ENCODE measurements at regions not wholly inside any gene's neighbourhood (a gene's known extent, or its start where the extent isn't known, plus 50 kb on each side); places are given as distances from the start of the nearest gene placed in this dataset.

DNA sequence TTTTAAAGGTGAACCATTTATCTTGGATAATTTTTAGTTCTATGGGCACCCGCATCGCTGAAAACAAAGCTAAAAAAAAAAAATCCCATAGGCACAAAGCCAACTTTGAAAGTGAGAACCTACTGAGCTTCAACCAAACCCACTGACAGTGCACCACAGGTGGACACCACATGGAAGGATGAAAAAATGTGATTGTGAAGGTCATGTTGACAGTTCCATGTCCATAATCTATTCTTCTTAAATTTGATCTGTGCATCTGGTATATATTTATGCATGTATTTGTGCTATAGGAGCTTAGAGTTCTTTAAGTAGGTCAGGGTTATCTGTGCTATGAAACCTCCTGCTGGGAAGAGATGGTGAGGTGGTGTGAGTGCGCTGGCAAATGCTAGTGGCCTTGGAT lies 374.3 kb downstream of the SPRY1 start:
- no peak for DNase-seq

GRCh38 chr4:123776267-123776666 lies 379.7 kb downstream of the SPRY1 start:
- DNase-seq: no peak

DNA sequence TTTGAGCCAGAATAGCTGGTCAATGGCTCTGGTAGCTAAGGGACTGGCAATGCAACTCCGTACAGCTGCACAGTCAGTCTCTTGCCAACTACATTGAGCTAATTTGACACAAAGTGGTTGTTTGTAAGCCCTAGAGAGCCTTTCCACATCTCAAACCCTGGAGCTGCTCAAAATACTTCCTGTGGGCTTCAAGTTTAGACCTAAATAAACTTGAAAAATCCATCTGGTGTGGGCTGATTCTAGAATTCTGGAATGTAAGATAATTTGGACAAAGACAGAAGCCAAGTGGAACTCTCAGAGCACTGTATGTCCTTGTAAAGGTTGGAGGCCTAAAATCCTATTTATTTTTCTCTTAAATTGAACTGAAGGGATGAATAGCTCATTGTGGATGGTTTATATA lies 380.8 kb downstream of the SPRY1 start:
- no peak for DNase-seq

DNA sequence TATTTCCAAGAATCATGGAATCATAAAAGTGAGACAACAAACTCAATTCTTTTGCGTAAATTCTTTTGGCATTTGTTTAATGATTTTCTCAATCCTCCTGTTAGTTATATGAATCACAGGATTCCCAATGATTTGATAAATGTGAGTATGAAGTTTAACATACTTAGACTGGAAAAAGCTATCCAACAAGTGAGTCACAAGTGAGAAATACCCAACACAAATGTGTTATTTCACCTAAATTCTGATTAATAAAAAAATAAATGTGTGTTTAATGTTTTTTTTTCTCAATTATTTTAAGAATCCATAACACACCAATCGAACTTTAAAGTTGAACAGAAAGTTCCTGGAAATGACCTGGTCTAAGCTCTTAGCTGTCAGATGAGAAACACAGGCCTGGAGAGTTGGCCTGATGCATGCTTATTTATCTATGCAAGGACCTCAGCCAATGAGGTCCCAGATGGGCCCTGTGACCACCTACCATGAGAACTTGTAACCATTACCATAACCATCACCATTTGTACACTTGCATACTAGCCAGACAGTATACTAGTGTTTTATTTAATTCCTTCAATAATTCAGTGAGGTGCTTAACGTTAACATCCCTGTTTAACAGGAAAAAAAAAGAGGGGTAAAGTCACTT lies 386.7 kb downstream of the SPRY1 start:
- DNase-seq: no peak

DNA sequence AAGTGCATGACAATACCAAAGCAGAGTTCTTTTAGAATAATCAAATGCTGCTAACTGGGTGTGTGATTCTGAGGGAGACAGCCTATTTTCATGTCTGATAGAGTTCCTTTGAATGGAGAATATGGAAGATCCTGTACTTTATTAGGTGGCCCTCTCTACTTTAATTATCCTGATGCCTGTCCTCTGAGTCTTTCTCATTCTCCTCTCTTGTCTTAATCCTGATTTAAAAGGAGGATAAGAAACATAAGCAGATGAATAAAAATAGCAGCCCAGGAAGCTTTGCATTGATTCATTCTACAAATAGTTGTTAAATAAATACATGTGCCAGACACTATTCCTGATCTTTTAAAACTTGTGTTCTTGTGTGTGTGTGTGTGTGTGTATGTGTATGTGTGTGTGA lies 387.3 kb downstream of the SPRY1 start:
- DNase-seq: no peak

GRCh38 chr4:123784626-123785025 lies 388.0 kb downstream of the SPRY1 start:
- DNase-seq: no peak

DNA sequence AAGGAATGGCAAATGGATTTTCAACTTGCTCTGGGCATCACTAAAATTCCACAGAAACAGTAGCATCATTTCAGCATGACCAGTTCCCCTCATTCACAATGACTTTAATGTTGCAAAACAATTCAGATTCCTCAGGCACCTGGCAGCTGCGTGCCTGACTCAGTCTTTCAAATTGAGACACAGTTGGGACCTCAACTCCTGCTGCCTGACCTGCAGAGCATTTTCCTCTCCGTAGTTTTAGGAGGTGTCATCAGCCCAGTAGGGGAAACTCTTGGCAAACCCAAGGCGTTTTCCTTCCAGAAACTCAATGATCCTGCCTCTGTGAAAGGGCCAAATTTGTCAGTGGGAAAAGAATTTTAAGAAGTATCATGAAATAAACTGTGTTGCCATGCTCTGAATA lies 388.9 kb downstream of the SPRY1 start:
- no peak for DNase-seq

GRCh38 chr4:123786163-123786915 lies 389.7 kb downstream of the SPRY1 start:
- DNase-seq: no peak

DNA sequence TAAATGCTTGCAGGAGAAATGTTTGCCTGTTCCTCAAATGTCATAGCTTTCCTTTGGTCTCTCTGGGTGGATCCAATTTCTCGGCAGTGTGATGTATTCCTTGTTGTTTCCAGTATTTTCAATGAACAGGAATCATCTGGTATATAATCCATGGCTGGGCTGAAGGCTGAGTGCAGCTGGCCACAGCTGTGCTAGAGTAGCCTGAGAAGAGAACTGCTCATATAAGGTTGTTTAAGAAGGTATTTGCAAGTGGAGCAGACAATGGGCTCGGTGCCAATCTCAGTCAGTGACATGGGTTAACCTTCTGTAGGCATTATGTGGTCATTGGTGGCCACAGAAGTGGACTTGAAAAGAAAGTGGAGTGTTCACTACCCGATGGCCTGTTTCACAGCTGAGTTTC lies 390.3 kb downstream of the SPRY1 start:
- no peak for DNase-seq

GRCh38 chr4:123787512-123788080 lies 391.0 kb downstream of the SPRY1 start:
- DNase-seq: no peak

GRCh38 chr4:123788577-123788976 lies 392.0 kb downstream of the SPRY1 start:
- no peak for DNase-seq

- no peak for DNase-seq
These were observed 394.1 kb downstream of the SPRY1 start for GRCh38 chr4:123790681-123791080.

DNA sequence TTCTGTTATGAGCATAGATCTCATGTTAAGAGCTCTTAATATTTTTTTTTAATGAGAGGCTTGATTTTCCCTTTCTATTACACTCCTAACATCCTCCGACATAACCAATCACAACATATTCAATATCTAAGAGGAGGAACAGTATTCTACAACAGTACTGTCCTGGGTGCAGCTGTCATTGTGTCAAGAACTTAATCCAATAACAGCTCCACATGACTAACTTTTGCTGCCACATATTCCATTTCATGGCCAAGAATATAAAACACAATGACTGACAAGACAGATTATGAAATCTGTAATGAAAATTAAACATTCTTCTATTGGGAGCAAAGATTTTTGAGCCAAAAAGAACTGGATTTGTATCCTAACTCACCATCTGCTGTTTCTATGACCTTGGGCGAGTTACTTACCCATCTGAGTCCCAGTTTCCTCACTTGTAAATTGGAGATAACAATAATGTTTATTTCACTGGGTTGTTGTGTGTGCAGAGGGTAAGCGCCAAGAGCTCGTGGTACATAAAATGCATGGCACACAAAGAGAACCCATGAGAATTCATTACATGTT lies 405.6 kb downstream of the SPRY1 start:
- no peak for DNase-seq

GRCh38 chr4:123802933-123803332 lies 406.3 kb downstream of the SPRY1 start:
- no peak for DNase-seq

DNA sequence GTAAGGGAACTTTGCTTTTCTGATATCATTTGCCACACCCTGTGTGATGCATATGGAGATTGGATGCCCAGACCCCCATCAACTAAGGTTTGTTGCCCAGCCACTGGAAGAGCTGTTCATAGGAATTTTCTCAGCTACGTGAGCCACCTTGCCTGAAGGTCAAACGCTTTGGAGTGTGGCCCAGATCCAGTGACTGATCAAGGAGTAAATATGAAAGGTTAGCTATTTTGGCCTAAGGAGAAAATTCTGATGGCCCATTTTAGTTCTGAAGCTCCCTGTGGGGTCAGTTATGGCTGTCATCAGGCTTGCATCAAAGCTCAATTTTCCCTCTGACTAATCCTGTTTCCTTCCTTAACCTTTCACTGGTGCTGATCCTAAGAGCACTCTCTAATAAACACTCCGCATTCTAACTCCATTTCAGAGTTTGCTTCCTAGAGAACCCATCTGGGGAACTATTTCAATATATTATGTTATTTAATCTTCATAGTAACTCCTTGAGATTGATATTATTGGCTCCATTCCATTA lies 407.7 kb downstream of the SPRY1 start:
- no peak for DNase-seq

DNA sequence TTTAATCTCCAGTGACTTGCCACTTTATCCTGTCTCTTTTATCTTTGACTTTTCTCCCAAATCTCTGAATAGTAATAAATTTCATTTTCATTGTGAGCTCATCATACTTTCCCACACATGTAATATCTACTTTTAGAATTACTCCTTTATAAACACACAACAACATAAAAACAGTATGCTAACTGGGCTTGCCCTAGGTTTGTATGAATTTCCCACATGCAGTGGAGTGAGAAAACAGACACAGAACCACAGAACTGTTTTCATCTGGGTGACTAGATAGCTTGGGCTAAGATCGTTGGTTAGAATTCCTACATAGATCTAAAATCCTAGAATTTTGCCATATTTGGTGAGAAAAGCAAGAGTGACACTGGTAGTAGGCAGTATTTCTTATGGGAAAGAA lies 409.5 kb downstream of the SPRY1 start:
- DNase-seq: no peak

- DNase-seq: no peak
These were observed 410.6 kb downstream of the SPRY1 start for GRCh38 chr4:123807187-123807586.

DNA sequence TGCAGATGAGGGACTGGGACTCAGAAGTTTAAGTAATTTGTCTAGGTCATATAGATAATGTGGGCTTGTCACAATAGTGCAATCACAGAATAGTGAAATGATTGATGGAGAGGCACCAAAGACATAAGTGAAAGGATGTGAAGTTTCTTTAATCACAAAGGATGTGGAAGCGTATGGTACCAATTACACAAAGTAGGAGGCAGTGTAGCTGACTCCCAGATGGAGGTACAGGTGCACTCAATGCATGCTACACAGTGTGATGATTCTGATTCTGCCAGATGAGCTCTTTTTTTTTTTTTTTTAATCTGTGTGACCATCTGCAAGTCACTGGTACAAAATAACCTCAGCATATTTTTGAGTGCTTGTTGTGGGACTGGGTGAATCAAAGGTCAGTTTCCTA lies 411.3 kb downstream of the SPRY1 start:
- DNase-seq: no peak

DNA sequence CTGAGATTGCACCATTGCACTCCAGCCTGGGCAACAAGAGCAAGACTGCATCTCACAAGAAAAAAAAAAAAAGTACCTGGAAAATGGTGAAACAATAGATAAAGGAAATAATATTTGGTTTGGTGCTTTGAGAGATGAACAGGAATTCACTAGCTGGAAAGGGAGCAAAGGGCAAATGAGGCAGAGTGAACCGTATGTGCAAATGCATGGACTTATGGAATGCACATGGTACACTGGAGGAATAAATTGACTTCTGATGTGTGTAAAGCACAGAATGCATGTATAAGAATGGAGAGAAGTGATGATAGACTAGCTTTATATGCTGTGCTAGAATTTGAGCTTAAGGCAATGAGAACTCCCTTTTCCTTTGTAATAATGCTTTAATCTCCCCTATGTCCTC lies 413.3 kb downstream of the SPRY1 start:
- no peak for DNase-seq

DNA sequence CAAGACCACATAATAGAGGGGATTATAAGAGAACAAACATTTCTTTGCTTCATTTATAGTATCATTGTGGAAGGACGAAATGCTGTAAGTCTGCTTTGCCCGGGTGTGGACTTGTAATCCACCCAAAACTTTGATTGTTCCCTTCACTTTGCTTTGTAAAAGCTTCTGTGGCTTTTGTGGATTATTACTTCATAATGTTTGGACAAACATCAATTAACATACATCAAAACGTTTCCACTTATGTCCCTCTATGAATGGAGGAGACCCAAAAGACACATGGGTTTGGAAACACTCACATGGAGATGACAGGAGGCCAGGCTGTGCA lies 415.4 kb downstream of the SPRY1 start:
- no peak for DNase-seq

DNA sequence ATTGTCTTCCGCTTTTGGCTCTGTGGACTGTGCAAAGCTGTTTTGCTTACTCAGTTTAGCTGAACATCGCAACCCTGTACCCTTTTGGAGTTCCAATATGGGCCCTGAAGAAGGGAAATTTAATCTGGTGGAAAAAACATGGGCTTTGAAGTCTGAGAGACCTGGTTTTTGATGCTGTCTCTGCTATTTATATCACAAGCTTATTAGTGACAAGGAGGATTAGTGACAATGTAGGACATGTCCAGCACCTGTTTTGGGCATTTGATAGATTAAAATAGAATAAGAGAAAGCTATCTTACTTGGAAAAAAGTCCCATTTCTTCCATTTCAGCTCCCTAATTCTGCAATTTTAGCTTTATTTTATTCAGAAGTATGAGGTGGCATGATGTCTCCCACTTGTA lies 417.3 kb downstream of the SPRY1 start:
- no peak for DNase-seq

DNA sequence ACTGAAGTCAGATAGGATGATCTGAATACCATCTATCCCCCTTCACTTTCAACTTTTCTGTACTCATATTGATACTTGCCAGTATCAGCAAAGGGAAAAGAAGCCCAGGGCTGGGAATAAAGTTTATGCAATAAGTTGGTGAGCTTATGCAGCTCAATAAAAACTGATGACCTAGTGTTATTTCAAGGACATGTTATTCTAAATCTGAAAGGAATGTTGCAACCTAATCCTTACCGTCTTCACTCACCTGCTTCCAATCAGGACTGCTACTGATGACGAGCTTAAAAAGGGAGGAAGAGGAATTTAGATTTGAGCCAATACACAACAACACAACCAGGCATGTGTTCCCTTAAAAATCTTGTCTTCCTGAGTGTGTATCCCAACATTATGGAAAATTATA lies 419.9 kb downstream of the SPRY1 start:
- no peak for DNase-seq

- DNase-seq: no peak
These were observed 420.6 kb downstream of the SPRY1 start for GRCh38 chr4:123817025-123817688.
